HepG2 (cell line): ENCODE measurements at regions not wholly inside any gene's neighbourhood (a gene's known extent, or its start where the extent isn't known, plus 50 kb on each side); places are given as distances from the start of the nearest gene placed in this dataset.
"Not testable (repeated sequence)": the region's sequence is repeated elsewhere in the genome, so short reads cannot be mapped to it uniquely, and the experiment has no call there.

Experiments
- ATF7 ChIP-seq, 2 experiments: fragments of 450-650 bp in 1 of 2; sonication (generic) in 1 of 2; formaldehyde crosslinking in 1 of 2; IDR thresholded peaks; 2 replicates each; pipeline versions ENCODE4 v1.4.0 to v1.6.1; 2016 to 2020; ENCODE audit warnings: antibody characterized with exemption in 1 of 2, mild to moderate bottlenecking in 1 of 2, missing genetic modification reagents in 1 of 2
- EP300 ChIP-seq, 3 experiments: sonication (generic) in 1 of 3; formaldehyde crosslinking in 1 of 3; IDR thresholded peaks; 2 replicates each; pipeline versions ENCODE4 v1.5.1 to v1.6.1; 2011 to 2020; ENCODE audit warnings: low read depth in 2 of 3, low read length in 2 of 3, borderline replicate concordance in 1 of 3, improper control_type of control experiment in 1 of 3, mild to moderate bottlenecking in 1 of 3, missing genetic modification reagents in 1 of 3, moderate library complexity in 1 of 3
- NR2F6 ChIP-seq, 2 experiments: IDR thresholded peaks; 2 replicates each; pipeline ENCODE4 v1.6.1; 2016; ENCODE audit warnings: antibody characterized with exemption in 1 of 2, mild to moderate bottlenecking in 1 of 2
- POLR2A ChIP-seq, 2 experiments: IDR thresholded peaks; 2 replicates each; pipeline ENCODE4 v1.6.1; 2011; ENCODE audit warnings: low read depth in 2 of 2, low read length in 2 of 2, mild to moderate bottlenecking in 1 of 2, moderate library complexity in 1 of 2; ENCODE audit not compliant: insufficient read depth in 1 of 2
- SYNCRIP ChIP-seq: fragments of 200-400 bp; formaldehyde crosslinking; IDR thresholded peaks from 2 replicates; pipeline ENCODE4 v1.6.1; 2018; ENCODE audit warnings: mild to moderate bottlenecking, low read depth, low read length; ENCODE audit not compliant: insufficient read depth
- ZC3H4 ChIP-seq: sonication (generic); formaldehyde crosslinking; IDR thresholded peaks from 2 replicates; pipeline ENCODE4 v1.4.0; 2020; ENCODE audit warnings: missing genetic modification reagents, borderline replicate concordance
- TF ChIP-seq, protein P1 (sequence below): sonication (generic); formaldehyde crosslinking; IDR thresholded peaks from 2 replicates; pipeline ENCODE4 v1.9.0; 2021; ENCODE audit warnings: missing genetic modification reagents, borderline replicate concordance

DNA sequence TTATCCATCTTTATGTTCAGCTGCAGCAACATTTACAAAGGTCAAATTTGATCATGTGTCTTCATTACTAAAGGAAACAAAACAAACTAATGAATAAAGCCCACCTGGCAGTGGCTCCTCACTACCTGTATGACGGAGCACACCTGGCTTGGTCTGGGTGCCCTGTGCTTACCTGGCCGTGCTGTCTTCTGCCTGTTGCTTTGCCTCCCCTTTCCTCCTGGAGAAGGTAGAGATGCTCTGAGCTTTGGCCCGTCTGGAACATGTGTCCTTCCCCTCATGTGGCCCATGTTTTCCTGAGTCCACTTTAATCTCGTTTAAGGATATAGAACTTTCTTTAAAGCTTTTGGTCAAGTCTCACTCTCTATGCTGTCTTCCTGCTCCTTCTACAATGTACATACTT lies 1388.8 kb upstream of the DEFB115 start:
- not testable (repeated sequence) for TF ChIP-seq ATF7 (IDR thresholded peaks at IDR 0.05); ATF7 (CRISPR knock-in tag; IDR thresholded peaks at IDR 0.05); NR2F6 (IDR thresholded peaks at IDR 0.05); NR2F6 (CRISPR knock-in tag; IDR thresholded peaks at IDR 0.05); ZC3H4; POLR2A (IDR thresholded peaks at IDR 0.05; ENCODE audit: insufficient read depth in 1 of 2, low read depth in 2 of 2, low read length in 2 of 2); SYNCRIP; EP300 (IDR thresholded peaks at IDR 0.05; ENCODE audit: low read depth in 2 of 2, low read length in 2 of 2); EP300 (CRISPR knock-in tag; IDR thresholded peaks at IDR 0.05; ENCODE audit: borderline replicate concordance)
- TF ChIP-seq, protein P1, sequence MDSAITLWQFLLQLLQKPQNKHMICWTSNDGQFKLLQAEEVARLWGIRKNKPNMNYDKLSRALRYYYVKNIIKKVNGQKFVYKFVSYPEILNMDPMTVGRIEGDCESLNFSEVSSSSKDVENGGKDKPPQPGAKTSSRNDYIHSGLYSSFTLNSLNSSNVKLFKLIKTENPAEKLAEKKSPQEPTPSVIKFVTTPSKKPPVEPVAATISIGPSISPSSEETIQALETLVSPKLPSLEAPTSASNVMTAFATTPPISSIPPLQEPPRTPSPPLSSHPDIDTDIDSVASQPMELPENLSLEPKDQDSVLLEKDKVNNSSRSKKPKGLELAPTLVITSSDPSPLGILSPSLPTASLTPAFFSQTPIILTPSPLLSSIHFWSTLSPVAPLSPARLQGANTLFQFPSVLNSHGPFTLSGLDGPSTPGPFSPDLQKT (CRISPR knock-in tag) = not testable (repeated sequence)
